Stimulated activated CD4-positive, alpha-beta T cell treated with anti-CD3 and anti-CD28 coated beads, Interleukin-2, amount 100 ng/mL, for 24 hours (primary cell): ENCODE measurements at regions not wholly inside any gene's neighbourhood (a gene's known extent, or its start where the extent isn't known, plus 50 kb on each side); places are given as distances from the start of the nearest gene placed in this dataset.

Source experiments
- DNase-seq, 2 donors: peaks; one replicate each; pipeline ENCODE4 v3.0.0-alpha.2; 2020

DNA sequence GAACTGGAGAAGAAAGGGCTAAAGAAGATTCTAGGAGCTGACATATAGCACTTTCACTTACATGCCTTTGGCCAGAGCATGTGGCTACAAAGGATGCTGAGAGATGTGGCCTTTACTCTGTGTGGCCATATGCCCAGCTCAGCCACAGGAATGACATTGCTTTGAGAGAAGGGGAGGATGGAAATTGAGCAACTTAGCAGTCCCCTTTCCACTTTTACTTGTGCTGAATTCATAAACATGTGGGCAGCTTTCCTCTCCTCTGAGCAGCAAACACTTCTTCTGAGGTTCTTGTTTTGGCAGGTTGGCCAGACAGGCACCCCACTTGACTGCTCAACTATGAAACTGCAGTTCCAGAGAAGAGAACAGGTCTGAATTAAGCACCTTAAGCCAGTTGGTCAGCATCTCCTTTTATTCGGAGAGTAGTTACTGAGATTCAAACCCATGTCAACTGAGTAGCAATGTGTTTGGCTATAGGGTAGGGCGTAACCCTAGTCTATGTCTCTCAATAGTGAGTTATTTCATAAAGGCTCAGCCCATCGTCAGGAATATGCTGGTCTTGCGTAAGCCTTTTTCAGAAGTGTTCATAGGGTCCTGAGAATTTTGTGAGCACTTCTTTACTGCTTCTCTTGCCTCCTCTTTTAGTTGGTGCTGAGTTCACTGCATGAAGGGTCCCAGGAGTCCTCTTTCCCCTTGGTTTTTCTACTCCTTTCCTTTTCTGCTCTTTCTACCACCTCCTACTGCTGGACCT, 134.5 kb downstream of the PALM2AKAP2 start:
- DNase-seq = no peak

DNA sequence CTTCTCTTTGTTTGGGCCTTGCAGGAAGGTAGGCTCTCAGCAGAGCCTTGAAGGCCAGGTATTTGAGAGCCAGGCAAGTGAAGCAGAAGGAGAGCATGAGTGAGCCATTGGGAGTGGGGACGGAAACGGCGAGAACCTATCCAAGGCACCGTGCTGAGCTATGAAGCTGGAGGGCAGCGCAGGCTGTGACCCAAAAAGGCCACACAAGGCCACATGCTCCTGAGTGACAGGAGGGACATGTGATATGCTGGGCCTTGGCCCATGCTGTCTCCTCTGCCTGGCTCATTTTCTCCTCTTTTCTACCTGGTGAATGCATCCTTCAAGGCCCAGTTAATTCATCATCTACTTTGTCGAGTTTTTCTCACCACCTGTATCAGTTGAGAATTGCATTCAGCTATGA, 136.3 kb downstream of the PALM2AKAP2 start:
- no peak for DNase-seq

DNA sequence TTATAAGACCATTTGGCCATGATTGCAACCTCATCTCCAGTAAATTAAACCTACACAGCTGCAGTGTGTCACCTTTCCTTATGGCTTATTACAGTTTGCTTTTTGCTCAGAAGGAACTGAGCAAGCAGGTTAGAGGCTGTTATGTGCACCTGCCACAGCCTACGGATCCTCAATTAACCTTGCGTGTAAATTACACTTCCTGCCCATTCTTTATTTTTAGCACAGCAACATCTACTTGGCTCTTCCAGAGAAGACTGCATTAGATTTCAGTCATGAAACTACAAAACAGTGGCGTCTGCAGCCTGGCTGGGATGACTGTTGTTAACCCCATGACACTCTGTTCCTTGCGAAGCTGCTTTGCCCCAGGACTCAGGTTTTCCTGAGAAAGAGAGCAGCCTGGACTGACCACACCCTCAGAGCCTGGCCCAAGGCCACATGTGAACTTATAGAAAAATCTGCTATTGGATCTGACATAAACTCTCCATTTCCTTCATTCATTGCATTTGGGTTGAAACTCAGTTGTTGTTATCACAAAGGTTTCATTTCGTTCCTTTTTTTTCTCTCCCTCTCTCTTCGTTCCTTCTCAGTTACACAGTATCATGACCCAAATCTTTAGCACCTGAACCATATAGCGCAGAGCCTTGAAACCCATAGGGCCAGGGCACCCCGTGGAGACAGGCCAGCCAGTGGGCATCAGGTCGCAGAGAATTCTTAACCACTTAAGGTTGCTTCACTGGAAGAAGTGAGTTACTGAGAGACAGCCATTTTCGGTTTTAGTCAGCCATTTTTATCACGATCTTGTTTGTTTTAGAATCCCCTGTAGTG, 138.6 kb downstream of the PALM2AKAP2 start:
- peak; percentile 48 to 55 for DNase-seq

DNA sequence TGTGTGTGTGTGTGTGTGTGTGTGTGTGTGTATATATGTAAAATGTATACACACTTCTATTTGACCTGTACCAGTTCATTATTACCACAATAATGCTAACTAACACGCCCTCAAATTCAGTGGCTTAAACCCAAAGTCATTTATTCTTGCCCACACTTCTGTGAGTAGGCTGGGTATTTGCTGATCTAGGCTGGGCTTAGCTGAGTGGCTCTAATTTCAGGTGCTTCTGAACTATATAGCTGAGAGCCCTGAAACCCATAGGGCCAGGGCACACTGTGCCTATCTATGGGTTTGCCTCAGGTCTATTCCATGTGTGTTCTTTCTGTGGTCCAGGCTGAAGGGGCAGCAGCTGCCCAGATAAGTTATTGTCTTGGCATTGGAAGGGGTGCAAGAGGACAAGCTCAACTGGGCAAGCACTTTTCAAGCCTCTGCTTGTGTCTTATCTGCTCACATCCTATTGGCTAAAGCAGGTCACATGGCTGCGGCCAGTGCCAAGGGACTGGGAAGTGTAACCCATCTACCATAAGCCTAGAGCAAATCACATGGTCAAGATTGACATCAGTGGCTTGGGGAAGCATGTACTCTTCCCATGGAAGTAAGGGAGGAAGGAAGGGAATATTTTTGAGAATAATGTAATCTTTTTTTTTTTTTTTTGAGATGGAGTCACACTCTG, 139.9 kb downstream of the PALM2AKAP2 start:
- no peak for DNase-seq

DNA sequence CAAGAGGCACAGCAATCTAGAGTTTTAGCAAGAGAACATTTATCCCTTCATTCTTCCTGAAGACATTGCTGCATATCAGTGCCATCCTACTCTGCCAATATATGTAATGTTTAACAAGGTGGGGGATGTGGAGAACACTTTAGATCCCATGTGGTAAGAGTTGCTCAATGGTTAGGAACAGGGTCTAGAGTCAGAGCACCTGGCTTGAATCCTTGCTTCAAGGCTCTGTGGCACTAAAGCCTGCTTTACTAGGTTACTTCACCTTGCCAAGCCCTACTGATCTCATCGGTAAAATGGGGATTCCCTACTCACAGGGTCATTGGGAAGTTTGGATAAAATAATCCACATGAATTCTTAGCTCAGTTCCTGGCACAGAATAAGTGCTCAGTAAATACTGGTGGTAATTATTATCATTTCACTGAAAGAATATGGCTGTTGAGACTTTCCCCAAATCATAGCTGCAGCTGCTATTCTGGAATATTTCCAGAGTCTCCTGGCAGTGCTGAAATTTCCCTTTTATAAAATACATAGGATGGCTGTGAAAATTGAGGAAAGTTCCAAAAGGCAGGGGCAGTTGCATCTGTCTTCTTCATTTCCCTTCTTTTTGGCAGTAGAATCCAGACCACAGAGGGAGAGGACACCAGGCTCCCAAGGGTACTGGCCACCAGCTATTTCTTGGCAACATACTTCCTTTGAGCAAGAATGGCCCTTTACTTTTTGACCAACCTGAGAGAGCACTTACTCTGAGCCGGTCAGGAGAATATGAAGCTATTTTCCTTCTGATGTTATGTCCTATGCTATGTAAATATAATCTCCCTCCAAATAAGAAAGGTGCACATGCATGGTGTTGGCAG, 142.8 kb downstream of the PALM2AKAP2 start:
- no peak for DNase-seq

DNA sequence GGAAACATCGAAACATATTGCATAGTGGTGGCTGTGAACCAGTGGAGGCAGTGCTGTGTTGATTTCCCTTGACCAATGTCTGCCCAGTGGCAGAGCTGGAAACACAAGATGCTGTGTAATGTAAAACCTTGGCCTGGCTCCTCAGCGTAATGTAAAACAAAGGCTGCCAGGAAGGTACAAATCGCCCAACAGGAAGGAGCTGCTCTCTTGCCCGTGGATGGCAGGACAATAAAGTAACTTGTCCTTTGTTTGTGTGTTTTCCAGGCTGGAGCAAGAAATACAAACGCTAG, 143.4 kb downstream of the PALM2AKAP2 start:
- DNase-seq = no peak

DNA sequence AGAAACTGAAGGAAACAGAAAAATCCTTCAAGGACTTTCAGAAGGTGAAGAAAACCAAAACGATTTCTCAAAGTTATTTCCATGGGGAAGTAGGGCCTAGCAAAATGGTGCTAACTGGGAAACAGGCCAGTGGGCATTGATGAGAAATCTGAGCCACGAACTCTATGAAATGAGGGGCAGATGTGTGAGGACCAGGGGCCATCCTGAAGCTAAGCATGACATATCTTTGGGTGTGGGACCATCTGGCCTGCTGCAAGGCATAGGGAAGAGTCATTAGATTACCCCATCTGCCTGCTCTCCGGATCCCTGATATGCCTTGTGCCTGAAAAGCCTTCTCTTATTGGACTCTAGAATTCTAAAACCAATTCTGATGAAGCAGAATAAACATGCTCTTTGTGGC, 143.8 kb downstream of the PALM2AKAP2 start:
- no peak for DNase-seq

DNA sequence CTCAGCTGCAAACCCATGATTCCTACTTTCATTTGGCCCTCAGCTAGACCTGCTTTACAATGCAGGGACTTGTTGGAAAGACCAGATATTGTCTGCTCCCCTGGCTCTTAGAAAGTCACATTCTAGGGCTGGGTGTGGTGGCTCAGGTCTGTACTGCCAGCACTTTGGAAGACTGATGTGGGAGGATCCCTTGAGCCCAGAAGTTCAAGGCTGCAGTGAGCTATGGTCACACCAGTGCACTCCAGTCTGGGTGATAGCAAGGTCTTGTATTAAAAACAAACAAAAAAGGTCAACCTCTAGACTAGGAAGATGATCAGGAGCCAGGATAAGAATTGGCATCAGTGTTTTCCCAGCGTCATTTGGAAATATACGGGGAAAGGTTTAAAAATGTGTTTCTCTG, 145.8 kb downstream of the PALM2AKAP2 start:
- no peak for DNase-seq

DNA sequence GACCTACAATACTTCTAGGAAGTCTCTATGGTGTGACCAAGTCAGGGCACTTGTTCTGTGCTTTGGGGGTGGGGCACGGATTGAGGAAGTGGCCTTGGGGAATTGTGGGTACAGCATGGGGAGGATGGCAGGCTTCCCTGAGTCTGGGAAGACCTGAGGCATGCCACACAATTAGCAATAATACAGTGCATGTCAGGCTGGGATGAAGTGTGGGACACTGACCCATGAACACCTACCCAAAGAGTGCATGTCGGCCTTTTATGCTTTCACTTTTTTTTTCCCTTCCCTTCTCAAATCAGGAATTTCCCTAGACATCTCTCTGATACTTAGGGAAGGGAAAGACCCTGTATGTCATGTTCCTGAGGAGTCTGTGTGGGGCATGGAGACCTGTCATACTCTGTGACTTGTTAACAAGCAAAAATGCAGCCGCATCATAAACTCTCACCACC, 146.4 kb downstream of the PALM2AKAP2 start:
- no peak for DNase-seq

DNA sequence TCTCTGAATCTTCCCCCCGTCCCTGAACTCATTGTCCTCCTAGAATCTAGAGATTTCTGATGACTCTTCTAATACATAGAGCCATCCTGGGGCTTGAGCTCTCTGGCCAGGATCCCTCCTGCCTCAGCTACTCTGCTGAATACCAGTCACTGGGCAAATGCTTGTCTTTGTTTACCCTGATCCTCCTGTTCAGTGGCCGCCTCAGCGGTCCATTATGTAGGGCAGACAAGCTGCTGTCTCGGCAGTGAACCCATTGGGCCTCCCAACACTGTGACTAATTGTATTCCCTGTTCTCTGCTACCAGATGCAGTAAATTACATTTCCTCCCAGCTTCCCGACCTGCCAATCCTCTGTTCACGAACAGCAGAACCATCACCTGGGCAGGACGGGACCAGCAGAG, 151.6 kb downstream of the PALM2AKAP2 start:
- DNase-seq = no peak

DNA sequence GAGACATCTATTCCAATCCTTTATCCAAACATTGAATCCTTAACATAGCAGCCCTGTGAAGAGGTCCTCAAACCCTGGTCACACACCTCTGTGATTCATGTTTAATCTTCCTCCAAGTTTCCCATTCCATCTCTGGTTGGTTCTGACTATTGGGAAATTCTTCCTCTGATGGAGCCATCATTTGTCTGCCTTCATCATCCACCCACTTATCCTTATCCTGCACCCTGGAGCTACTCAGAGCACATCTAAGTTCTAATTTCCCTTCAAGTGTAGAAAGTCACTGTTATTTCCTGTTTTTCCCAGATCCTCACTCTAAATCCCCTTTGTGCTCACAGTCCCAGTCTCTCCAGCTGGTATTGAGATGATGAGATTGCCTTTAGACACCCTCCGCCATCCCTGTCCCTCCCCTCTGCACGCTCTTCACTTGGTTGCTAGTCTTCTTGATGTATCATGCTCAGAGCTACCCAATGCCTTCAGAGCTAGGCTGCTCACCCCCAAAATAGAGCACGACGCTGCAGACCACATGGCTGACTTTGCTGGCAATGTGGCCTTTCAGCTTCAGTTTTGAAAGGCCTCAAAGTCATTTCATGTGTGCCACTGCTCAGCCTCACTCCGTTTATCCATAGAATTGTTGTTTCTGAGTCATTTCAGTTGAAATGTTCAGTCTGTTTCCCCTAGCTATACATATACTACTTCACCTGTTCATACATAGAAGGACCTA, 154.3 kb downstream of the PALM2AKAP2 start:
- peak in 1 of 2 donors; percentile 26 for DNase-seq

DNA sequence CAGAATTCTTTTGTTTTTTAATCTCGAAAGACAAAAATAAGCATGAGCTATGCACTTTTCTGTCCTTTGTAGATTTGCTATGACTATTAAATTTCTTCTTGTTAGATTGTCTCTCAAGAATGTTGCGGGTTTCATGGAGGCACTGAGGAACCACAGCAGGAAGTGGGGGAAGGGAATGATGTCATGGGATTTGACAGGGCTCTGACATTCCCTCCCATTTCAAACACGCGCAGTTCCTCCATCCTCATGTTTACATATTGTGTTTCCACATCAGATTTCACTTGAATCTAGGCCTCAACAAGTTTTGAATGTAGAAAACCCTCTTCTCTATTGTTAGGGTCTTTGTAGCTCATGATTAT, 154.8 kb downstream of the PALM2AKAP2 start:
- no peak for DNase-seq

DNA sequence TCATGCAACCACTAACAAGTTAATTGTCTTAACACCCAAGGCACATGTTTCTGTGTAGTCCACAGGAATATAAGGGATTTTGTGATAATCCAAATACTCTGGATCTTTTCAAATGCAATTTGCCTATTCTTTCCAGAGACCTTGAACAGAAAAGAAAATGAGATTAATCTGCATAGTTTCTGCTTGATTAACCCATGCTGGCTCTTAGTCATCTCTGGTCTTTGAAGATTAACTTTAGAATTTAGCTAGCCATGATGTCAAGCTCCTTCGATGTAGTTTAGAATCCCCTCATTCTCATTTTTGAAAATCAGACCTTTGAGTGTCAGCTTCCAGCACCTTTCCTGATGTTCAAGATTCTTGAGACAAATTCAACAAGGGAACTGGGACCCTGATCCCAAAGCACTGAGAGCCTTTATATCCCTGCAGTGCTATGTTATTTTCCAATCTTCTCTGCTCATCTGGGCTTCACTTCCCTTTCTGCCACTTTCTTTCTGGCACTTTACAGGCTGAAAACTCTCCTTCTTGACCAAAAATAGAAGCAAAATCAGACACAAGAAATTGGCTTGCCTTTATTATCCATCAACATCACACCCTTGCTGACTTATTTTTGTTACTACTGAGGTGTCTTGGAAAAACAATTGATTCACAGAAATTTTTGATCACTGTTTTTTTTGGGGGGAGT, 155.5 kb downstream of the PALM2AKAP2 start:
- DNase-seq = no peak

DNA sequence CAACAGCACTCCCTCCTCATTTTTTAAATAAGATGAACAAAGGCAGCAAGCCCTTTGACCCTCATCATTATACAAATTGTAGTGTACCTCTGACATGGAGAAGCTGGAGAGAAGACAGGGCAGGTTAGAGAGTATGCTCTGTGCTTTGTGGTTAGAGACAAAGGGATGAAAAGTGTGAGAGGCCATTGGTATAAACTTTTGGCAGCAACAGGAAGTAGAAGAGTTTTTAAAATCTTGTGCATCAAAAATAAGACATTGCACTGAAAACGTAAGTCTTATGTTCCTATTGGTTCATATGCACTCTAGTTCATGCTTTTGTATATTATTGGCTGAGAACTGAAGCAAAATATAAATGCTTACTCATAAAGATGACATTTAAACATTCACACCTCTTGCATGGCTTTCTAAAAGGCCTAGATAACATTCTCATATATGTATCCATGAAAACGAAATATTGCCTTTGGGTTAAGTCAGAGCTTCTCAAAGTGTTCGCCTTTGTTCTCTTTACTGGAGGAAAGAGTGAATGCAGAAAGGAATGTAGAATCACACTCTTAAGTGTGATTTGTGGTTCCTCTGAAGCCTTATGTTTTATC, 158.0 kb downstream of the PALM2AKAP2 start:
- DNase-seq = no peak

DNA sequence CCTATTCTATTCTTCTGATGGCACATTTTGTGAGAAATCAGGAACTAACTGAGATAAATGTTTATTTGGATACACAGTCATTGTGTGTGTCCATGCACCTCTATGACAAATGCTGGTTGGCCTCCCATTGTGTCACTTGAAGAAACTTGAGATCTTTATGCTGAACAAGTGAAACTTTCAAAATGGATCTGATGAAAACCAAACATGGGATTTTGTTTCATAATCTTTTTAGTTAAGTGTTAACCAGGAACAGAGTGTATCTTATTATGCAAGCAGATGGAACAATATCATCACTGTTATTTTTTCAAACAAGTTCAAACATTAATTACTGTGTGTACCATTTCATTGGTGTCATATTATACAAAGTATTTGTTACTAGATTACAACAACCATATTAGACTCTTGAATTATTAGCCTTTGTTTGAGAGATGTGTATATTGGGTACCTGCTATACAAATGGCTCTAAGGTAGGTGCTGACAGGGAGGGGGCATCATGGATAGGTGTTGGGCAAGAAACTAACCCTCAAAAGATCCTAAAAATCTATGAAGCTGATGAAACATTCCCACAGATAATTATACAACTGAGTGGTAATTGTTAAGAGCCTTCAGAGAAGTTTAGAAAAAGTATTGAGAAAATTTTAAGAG, 159.8 kb downstream of the PALM2AKAP2 start:
- DNase-seq = no peak

DNA sequence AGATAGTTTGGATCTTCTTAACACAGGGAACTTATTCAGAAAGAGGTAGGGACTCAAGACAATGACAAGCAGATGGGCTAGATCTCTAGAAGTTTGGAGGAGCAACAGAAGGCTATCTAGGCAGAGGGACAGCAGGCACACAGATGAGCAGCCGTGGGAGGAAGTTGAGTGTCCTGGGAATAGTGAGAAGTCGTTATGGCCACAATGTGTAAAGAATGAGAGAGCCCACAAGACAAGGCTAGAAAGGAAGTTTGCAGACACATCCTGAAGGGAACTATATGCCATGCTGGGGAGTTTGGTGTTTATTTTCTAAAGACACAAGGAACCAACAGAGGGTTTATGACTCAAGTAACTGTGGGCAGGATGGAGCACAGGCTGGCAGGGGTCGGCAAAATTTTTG, 160.6 kb downstream of the PALM2AKAP2 start:
- no peak for DNase-seq

DNA sequence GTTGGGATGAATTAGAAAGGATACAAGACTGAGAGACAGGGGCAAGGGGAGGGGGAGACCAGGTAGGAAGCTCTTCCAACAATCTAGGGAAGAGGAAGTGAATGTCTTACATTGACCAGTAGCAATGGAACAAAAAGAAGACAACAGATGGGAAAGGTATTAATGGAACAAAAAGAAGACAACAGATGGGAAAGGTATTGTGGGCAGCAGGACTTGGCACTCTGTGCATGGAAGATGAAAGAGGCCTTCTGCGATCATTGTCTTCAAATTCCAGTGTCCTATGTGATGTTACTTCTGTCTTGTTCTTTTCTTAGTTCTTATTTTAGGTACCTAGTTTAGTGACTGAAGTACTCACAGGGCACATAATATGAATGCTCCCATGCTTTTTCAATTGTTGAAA, 161.8 kb downstream of the PALM2AKAP2 start:
- DNase-seq = no peak

DNA sequence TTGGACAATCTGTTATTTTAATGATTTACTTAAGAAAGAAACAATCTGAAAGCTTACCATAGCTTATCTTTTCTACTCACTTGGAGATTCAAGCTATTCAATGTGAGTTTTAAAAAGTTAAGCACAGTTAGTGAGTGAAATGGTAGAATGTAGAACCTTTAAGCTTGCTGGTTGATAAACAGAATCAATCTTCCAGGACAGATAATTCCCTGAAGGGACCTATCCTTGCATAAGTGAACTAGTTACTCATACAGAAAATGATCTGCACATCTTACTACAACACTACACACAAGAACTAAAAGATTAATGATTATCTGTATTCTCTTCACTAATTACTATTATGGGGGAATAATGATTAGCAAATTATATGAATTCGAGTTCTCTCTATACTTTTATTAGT, 165.6 kb downstream of the PALM2AKAP2 start:
- no peak for DNase-seq

DNA sequence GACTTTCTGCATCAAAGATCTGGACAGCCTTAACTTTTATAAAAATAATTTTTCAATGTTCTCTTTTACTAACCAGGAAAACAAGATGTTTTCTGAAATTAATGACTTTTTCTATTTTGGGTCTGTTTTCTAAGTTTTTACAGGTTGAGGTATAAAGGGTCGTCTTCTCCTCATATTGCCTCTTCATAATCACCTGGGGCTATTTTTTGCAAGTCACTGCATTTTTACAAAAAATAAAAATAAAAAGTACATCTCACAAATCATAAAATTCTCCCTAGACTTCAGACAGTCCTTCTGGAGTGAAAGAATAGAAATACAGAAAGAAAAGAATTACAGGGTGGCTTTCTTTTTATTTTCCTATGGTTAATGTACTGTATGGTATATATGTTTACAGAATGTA, 168.5 kb downstream of the PALM2AKAP2 start:
- DNase-seq = no peak

DNA sequence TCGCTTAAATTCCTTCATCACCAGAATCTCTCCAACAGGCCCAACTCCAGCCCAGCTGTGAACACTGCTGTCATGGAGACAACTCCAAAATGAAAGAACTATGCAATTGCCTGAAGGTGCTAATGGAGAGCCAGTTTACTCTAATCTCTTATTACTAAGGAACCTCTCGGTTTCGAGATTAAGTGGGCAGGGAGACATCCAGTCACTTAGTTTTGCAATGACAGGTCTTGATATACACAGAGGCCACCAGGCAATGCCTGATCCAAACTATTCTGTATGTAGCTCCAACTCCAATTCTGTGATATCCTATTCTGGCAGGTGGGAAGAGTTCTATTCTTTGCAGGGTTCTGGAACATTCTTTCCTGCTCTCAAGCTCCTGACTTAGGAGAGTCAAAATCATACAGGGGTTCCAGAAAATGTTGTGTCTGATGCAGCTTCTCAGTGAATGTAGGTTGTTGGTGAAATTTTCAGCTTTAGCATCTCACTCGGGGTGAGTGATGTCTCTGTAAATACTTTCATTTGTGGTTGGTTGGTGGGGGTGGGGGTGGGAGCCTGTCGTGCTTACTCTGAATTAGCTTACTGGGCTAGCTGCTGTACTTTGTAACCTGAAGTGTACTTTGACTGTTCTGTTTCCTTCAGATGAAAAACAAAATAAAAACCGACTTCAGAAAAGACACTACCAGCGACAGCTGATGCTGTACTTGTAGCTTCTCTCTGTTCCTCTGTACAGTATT, 170.9 kb downstream of the PALM2AKAP2 start:
- DNase-seq = peak in 1 of 2 donors; percentile 24
